ENCODE measurements at regions not wholly inside any gene's neighbourhood (a gene's known extent, or its start where the extent isn't known, plus 50 kb on each side); places are given as distances from the start of the nearest gene placed in this dataset.

DNA sequence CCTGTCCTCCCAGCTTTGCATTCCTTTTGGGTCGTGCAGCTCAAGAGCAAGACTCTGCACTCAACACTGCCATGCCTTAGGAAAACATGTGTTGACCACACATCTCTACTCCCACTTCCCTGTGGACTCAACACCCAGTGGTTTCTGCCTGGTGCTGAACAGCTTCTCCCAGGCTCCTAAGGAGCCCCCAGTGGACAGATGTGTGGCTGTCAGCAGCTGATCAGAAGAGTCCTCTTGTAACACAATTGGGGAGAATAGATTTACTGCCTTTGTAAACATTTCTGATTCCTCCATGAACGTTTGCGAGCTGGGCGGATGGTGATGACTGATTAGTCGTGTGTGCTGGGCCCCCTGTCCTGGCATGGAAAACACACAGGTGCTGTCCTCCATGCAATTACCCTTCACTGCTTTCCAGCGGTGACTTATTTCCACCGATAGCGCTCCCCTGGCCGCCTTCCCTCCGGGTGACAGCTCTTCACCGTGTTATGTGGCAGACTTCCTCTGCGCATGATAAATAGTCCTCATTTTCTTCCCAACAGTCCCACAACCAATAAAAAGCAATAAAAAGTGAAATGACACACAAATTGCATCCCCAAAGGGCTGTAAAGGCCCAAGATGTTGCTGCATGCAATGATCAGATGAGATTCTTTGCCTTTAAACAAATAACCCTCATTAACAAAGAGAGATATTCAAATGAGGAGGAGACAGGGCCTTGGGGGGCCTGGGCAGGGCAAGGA, 249.4 kb upstream of the AJAP1 start:
- TF ChIP-seq POLR2A (IDR thresholded peaks at IDR 0.05; ENCODE audit: low read length) (no peak), GATA1 (IDR thresholded peaks at IDR 0.05; ENCODE audit: low read depth, low read length) (no peak)

All from erythroblast (primary cell).